ENCODE measurements at regions not wholly inside any gene's neighbourhood (a gene's known extent, or its start where the extent isn't known, plus 50 kb on each side); places are given as distances from the start of the nearest gene placed in this dataset.
"Not testable (repeated sequence)": the region's sequence is repeated elsewhere in the genome, so short reads cannot be mapped to it uniquely, and the experiment has no call there.

DNA sequence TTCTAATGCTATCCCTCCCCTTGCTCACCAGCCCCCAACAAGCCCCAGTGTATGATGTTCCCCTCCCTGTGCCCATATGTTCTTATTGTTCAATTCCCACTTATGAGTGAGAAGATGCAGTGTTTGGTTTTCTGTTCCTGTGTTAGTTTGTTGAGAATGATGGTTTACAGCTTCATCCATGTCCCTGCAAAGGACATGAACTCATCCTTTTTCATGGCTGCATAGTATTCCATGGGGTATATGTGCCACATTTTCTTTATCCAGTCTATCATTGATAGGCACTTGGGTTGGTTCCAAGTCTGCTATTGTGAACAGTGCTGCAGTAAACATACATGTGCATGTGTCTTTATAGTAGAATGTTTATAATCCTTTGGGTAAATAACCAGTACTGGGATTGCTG lies 480.2 kb upstream of the PTCHD4 start:
- DNase-seq: not testable (repeated sequence)

DNA sequence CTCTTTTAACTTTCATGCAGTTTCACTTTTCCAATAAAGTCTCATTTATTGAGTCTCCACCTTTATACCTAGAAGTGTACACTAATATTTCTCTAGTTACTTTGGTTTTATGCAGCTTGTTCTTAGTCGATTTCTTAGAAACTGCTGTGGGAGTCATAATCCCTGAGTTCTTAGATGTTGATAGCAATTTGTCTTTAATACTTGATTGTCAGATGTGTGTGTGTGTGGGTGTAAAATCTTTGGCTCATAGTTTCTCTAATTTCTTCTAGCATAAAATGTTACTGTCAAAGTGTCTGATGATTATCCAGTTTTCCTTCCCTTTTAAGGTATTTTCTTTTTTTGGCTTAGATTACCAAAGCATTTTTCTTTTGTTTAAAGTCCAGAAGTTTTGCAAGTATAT lies 473.8 kb upstream of the PTCHD4 start:
- no peak for DNase-seq

DNA sequence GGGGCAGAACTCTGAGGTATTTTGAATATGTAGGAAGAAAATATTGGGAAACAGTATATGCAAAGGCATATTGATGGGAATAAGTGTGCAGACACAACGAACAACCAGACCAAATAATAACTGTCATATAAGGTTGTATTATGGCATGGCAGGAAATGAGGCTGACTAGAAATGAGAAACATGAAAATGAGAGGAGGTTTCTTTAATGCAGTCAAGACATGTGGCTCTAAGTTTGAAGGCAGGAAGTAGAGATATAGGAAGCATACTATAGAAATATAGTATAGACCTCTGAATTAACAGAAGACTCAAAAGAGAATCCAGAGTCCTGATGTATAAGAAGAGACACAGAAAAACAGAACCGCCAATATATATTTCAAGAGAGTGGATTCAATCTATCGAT lies 459.7 kb upstream of the PTCHD4 start:
- no peak for DNase-seq

- no peak for DNase-seq
Observed at GRCh38 chr6:48568856-48569255, 457.9 kb upstream of the PTCHD4 start.

DNA sequence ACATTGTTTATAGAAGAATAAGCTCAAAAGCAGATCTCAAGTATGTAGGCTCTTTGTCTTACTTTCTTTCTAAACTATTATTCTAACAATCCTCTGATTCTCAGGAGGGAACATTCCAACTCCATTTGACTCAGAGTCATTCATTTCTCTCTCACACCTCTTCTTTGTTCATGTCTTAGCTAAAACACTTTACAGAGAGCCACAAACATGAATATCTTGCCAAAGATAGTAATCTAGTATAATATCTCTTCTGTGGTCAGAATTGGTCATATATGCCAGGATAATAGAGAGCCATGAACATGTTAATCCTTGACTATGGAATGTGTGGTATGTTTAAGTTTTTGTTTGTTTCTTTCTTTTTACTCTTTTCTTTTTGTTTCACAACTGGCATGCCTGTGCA lies 456.0 kb upstream of the PTCHD4 start:
- no peak for DNase-seq

DNA sequence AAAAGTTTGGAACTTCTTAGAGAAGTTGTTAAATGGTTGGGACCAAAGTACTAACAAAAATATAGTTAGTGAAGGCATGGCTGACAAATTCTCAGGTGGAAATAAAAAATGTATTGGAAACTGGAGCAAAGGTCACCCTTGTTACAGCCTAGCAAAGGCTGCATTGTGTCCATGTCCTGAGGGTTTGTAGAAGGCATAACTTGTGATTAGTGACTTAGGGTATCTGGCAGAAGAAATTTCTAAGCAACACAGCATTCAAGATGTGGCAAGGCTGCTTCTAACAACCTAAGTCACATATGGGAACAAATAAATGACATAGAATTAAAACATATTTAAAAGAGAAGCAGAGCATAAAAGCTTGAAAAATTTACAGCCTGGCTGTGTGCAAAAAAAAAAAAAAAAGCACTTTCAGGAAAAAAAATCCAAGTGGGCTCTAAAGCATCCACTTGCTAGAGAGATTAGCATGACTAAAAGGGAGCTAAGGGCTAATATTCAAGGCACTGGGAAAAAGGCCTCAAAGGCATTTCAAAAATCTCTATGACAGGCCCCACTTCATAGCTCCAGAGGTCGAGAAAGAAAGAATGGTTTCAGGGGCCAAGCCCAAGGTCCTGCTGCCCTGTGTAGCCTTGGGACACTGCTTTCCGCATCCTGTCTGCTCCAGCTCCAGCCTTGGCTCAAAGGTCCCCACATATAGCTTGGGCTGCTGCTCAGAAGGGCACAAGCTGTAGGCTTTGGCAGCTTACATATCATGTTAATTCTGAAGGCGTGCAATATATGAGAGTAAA lies 453.2 kb upstream of the PTCHD4 start:
- no peak for DNase-seq

GRCh38 chr6:48563433-48563832 lies 452.4 kb upstream of the PTCHD4 start:
- no peak for DNase-seq

DNA sequence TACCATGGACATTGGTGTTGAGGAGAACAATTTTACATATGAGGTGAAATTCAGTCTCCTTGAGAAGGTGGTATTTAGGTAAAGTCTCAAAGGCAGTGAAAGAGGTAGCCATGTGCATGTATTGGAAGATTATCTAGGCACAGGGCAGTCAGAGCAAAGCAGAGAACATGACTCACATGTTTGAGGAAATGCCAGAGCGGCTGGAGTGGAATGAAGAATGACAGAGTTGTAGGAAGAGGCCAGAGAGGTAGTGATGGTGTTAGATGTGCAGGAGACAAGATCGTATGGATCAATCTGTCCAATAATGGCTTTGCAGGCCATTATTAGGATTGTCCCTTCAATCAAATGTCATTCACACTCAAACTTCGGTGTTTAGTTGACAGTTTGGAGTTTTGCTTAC lies 449.4 kb upstream of the PTCHD4 start:
- DNase-seq: no peak

- no peak for DNase-seq
Observed at GRCh38 chr6:48553467-48554189, 442.6 kb upstream of the PTCHD4 start.

DNA sequence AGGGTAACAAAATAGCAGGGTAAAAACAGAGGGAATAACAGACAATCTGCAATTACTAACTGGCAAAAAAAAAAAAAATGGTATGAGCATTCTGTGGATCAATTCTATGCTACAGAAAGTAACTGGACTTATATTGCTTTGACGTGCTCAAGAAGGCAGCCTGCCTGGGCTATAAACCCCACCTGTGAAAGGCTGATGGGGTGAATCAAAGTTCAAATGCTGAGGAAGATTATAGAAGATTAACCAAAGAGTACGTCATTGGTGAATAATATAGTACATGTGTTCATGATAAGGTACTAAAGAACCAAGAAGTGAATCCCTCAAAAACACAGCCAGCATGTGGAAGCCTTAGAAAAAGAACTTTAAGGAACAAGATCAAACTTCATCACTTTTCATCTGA lies 441.9 kb upstream of the PTCHD4 start:
- no peak for DNase-seq

- DNase-seq: no peak
Observed at GRCh38 chr6:48550603-48551002, 439.6 kb upstream of the PTCHD4 start.

- DNase-seq: no peak
Observed at GRCh38 chr6:48542191-48542590, 431.2 kb upstream of the PTCHD4 start.

DNA sequence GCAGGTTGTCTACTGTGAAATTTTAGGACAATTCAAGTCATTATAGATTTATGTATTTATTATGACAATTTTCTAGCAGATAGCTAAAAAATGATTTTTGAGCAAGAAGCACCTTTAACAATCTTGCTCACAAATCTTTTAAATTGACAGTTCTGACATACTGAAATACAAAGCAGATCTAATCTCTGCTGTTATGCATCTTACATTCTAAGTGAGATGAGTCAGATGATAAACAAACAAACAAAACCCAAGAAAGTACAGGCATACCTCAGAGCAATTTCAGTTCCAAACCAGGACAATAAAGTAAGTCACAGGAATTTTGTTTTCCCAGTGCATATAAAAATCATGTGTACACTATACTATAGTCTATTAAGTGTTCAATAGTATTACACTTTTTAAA lies 430.7 kb upstream of the PTCHD4 start:
- no peak for DNase-seq

DNA sequence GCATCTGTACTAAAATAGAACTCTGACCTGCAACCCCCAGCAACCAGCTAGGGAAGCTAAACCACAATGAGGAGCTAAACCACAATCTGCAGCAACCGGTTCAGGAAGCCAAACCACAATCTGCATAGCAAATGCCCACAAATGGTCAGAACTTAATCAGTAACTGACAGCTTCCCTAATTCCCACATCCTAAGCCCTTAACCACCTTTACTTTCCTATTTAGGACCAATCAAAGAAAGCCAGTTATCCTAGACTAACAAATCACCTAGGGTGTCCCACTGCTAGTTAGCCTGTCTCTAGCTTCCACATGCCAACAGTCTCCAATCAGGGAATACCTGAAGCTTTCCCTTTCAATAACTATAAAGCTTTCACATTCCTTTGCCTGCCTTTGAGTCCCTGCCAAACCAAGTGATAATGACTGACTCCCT lies 424.6 kb upstream of the PTCHD4 start:
- peak; percentile 11 for DNase-seq

- not testable (repeated sequence) for DNase-seq
Observed at GRCh38 chr6:48530978-48531377, 420.0 kb upstream of the PTCHD4 start.

GRCh38 chr6:48525849-48526248 lies 414.9 kb upstream of the PTCHD4 start:
- DNase-seq: no peak

GRCh38 chr6:48520951-48521350 lies 410.0 kb upstream of the PTCHD4 start:
- DNase-seq: no peak

- DNase-seq: no peak
Observed at GRCh38 chr6:48512390-48512789, 401.4 kb upstream of the PTCHD4 start.

GRCh38 chr6:48511378-48511777 lies 400.4 kb upstream of the PTCHD4 start:
- no peak for DNase-seq

- DNase-seq: no peak
Observed at GRCh38 chr6:48505621-48506020, 394.6 kb upstream of the PTCHD4 start.

- DNase-seq: not testable (repeated sequence)
Observed at GRCh38 chr6:48493432-48493831, 382.4 kb upstream of the PTCHD4 start.

GRCh38 chr6:48490658-48491057 lies 379.7 kb upstream of the PTCHD4 start:
- no peak for DNase-seq

DNA sequence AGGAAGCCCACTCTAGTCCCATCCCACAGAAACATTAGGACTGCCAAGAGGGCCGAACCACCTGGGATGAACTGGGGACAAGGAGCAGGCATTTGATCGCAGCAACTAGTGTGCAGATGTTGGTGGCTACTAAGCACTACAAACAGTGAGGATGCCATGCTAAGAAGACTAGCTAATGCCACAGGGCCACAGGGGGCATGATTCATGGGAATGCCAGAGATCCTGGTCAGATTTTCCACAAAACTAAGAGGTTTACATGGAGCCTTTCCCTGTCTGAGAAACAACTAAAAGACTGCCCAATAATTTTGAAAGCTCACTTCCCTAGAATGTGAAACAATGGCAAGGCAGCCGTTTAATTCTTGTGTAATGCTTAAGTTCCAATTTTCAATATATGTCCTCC lies 375.9 kb upstream of the PTCHD4 start:
- DNase-seq: no peak

- no peak for DNase-seq
Observed at GRCh38 chr6:48486373-48486772, 375.4 kb upstream of the PTCHD4 start.

GRCh38 chr6:48476257-48476656 lies 365.3 kb upstream of the PTCHD4 start:
- DNase-seq: no peak

All from hematopoietic multipotent progenitor cell treated with erythropoietin and hydrocortisone succinate and interleukin-3 and kit ligand, for 8 days (in vitro differentiated cells).